ENCODE measurements at regions not wholly inside any gene's neighbourhood (a gene's known extent, or its start where the extent isn't known, plus 50 kb on each side); places are given as distances from the start of the nearest gene placed in this dataset.

DNA sequence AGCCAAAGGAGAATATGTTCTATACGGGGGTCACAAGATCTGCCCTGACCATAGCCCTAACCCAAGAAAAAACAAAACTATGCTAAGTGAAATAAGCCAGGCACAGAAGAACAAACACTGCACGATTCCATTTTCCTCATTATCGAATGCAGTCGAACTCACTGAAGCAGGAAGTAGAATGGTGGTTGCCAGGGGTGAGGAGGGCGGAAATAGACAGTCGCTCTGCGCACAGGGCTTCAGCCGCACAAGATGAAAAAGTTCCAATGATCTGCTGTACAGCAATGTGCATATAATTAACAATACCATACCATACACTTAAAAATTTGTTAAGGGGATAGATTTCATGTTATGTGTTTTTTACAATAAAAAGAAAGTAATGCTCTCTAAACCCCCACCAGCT, 257.7 kb downstream of the TXNL1 start:
- H3K36me3 Mint-ChIP-seq (ENCODE audit: insufficient read depth): no peaks in the 10 kb centered on the region
- H3K4me3 Mint-ChIP-seq: no peak overlapping the region

GRCh38 chr18:56379256-56379655, 259.1 kb downstream of the TXNL1 start:
- DNase-seq (no peak), ATAC-seq (replicated peaks) (no peak)
- no peaks in the 10 kb centered on the region for H3K36me3 Mint-ChIP-seq (ENCODE audit: insufficient read depth)
- no peaks in the 10 kb centered on the region for H3K9me3 Mint-ChIP-seq
- no peak overlapping the region for H3K27ac Mint-ChIP-seq
- H3K4me1 Mint-ChIP-seq (ENCODE audit: low read depth in 2 of 2): no peaks in the 10 kb centered on the region
- no peaks in the 10 kb centered on the region for H3K27me3 Mint-ChIP-seq
- no peak overlapping the region for H3K4me3 Mint-ChIP-seq

More for the DNA sequence above, 257.7 kb downstream of the TXNL1 start:
- Mint-ChIP-seq H3K27ac (no peak overlapping the region), H3K9me3 (no peaks in the 10 kb centered on the region), H3K27me3 (no peaks in the 10 kb centered on the region), H3K4me1 (ENCODE audit: low read depth in 2 of 2) (no peaks in the 10 kb centered on the region)
- DNase-seq (no peak), ATAC-seq (replicated peaks) (no peak)

DNA sequence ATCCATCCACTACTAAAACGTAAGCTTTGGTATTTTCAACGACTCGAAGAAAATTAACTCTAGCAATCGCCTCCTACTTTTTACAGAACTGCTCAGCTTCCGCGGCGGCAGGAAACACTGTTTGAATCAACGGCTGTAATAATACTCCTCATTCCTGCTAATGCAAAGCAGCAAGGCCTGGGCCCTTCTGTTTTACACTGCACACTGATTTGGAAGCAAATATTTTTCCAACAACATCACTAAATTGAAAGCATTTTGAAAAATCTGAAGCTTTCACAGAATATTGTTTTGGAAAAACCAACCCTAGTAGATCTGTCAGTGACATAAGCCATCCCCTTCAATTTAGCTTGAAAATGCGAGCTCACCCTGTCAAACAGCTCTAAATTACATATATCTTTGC, 261.2 kb downstream of the TXNL1 start:
- H3K4me3 Mint-ChIP-seq: no peak overlapping the region

GRCh38 chr18:56374007-56374655, 264.3 kb downstream of the TXNL1 start:
- ATAC-seq (replicated peaks): no peak
- no peak for DNase-seq
- Mint-ChIP-seq H3K36me3 (ENCODE audit: insufficient read depth) (no peaks in the 10 kb centered on the region), H3K27me3 (no peaks in the 10 kb centered on the region), H3K9me3 (no peaks in the 10 kb centered on the region), H3K27ac (no peak overlapping the region), H3K4me1 (ENCODE audit: low read depth in 2 of 2) (no peaks in the 10 kb centered on the region), H3K4me3 (no peak overlapping the region)

More for the DNA sequence above, 261.2 kb downstream of the TXNL1 start:
- no peaks in the 10 kb centered on the region for H3K36me3 Mint-ChIP-seq (ENCODE audit: insufficient read depth)
- H3K27ac Mint-ChIP-seq: no peak overlapping the region
- DNase-seq (no peak), ATAC-seq (replicated peaks) (no peak)
- no peaks in the 10 kb centered on the region for H3K4me1 Mint-ChIP-seq (ENCODE audit: low read depth in 2 of 2)
- H3K9me3 Mint-ChIP-seq: no peaks in the 10 kb centered on the region
- no peaks in the 10 kb centered on the region for H3K27me3 Mint-ChIP-seq

DNA sequence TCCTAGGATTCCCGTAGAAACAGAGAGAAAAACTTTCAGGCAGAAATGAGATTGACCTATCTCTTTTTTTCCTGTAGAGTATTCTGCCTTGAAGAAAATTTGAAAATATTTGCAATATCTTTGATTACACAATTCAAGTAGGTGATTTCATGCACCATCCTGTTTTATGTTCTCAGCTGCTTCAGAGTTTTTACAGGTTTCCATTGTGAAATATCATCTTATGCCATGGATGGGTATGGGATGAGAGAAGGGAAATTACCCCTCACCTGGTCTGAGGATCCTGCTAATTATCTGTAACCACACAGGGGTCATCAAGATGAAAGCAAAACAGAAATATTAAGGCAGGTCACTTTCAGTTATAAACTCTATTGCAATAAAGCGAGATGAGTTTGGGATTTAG, 264.8 kb downstream of the TXNL1 start:
- no peaks in the 10 kb centered on the region for H3K27me3 Mint-ChIP-seq
- no peak overlapping the region for H3K27ac Mint-ChIP-seq
- no peak overlapping the region for H3K4me3 Mint-ChIP-seq
- no peaks in the 10 kb centered on the region for H3K36me3 Mint-ChIP-seq (ENCODE audit: insufficient read depth)
- ATAC-seq (replicated peaks) (no peak), DNase-seq (no peak)
- no peaks in the 10 kb centered on the region for H3K9me3 Mint-ChIP-seq
- H3K4me1 Mint-ChIP-seq (ENCODE audit: low read depth in 2 of 2): no peaks in the 10 kb centered on the region

- H3K27me3 Mint-ChIP-seq: no peaks in the 10 kb centered on the region
- H3K27ac Mint-ChIP-seq: no peak overlapping the region
- peaks cover 0 to 3% of the 10 kb centered on the region in 2 donors for H3K9me3 Mint-ChIP-seq
- no peak for DNase-seq
- no peak for ATAC-seq (replicated peaks)
- no peaks in the 10 kb centered on the region for H3K36me3 Mint-ChIP-seq (ENCODE audit: insufficient read depth)
- H3K4me1 Mint-ChIP-seq (ENCODE audit: low read depth in 2 of 2): no peaks in the 10 kb centered on the region
- H3K4me3 Mint-ChIP-seq: no peak overlapping the region
Observed at GRCh38 chr18:56368066-56368465, 270.3 kb downstream of the TXNL1 start.

DNA sequence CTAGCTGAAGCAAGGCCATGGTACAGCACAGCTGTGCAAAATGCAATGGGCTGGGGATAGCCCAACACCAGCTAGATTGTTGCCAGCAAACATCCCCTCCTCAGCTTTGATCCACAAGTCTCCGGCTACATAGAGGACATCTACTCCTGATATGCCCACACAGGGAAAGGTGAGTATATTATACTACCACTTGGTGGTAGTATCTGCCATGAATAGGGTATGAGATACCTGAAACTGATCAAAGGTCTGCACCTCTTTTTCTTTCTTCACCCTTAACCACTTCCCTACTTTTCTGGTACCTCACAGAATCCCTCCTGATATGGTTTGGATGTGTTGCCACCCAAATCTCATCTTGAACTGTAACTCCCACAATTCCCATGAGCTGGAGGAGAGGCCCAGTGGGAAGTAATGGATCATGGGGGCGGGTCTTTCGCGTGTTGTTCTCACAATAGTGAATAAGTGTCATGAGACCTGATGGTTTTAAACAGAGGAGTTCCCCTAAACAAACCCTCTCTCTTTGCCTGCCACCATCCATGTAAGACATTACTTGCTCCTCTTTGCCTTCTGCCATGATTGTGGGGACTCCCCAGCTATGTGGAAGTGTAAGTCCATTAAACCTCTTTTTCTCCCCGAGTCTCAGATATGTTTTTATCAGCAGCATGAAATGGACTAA, 279.6 kb downstream of the TXNL1 start:
- Mint-ChIP-seq H3K27me3 (no peaks in the 10 kb centered on the region), H3K4me1 (ENCODE audit: low read depth in 2 of 2) (no peaks in the 10 kb centered on the region), H3K4me3 (no peak overlapping the region), H3K27ac (no peak overlapping the region), H3K36me3 (ENCODE audit: insufficient read depth) (no peaks in the 10 kb centered on the region), H3K9me3 (peaks cover 12 to 28% of the 10 kb centered on the region in 2 donors)
- ATAC-seq (replicated peaks) (no peak), DNase-seq (no peak)

GRCh38 chr18:56353663-56354260, 284.6 kb downstream of the TXNL1 start:
- peaks cover 14% of the 10 kb centered on the region in 2 donors for H3K9me3 Mint-ChIP-seq
- no peaks in the 10 kb centered on the region for H3K36me3 Mint-ChIP-seq (ENCODE audit: insufficient read depth)
- no peak for DNase-seq
- H3K27me3 Mint-ChIP-seq: no peaks in the 10 kb centered on the region
- no peak for ATAC-seq (replicated peaks)
- no peak overlapping the region for H3K27ac Mint-ChIP-seq
- H3K4me1 Mint-ChIP-seq (ENCODE audit: low read depth in 2 of 2): no peaks in the 10 kb centered on the region
- H3K4me3 Mint-ChIP-seq: no peak overlapping the region

DNA sequence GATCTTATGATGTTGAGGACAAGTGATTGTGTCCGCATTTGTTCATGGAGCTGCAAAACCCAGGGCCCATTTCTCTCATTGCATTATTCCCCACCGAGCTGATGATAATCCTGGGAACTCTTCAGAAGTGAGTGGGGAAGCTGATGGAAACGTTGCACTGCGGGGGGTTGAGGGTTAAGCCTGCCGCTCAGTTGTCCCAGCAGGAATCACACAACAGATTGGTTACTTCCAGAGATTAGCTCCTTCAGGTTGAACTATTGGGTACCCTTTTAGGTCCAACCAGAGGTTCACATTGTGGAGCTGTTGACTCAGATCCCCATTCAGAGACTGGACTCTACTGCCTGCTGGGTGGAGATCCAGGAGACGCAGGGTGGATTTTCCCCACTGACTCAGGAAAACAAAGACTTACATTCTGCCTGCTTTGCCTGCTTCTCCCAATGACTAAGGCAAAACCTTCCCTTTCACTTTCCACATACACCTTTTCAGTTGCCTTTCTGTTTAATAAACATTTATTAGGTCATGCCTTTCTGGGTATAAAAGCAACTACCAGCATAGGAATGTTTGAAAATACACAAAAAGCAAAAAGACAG, 286.4 kb downstream of the TXNL1 start:
- ATAC-seq (replicated peaks) (no peak), DNase-seq (no peak)
- no peaks in the 10 kb centered on the region for H3K27me3 Mint-ChIP-seq
- no peak overlapping the region for H3K4me3 Mint-ChIP-seq
- H3K27ac Mint-ChIP-seq: no peak overlapping the region
- peaks cover 12% of the 10 kb centered on the region in 2 donors for H3K9me3 Mint-ChIP-seq
- no peaks in the 10 kb centered on the region for H3K36me3 Mint-ChIP-seq (ENCODE audit: insufficient read depth)
- no peaks in the 10 kb centered on the region for H3K4me1 Mint-ChIP-seq (ENCODE audit: low read depth in 2 of 2)

DNA sequence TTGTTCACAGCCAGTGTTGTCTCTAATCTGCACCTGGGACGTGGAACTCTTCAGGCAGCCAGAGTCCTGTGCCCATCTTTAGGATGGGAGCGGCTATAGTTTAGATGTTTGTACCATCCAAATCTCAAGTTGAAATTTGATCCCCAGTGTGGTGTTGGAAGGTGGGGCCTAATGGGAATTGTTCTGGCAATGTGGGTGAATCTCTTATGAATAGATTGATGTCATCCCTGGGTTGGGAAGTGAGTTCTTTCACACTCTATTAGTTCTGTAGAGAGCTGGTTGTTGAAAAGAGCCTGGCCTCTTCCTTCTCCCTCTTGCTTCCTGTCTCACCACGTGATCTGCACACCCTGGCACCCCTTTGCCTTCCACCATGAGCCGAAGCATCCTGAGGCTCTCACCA, 300.9 kb downstream of the TXNL1 start:
- H3K4me1 Mint-ChIP-seq (ENCODE audit: low read depth in 2 of 2): no peaks in the 10 kb centered on the region
- no peak for ATAC-seq (replicated peaks)
- no peak overlapping the region for H3K27ac Mint-ChIP-seq
- no peak for DNase-seq
- H3K27me3 Mint-ChIP-seq: no peaks in the 10 kb centered on the region
- no peak overlapping the region for H3K4me3 Mint-ChIP-seq
- H3K36me3 Mint-ChIP-seq (ENCODE audit: insufficient read depth): no peaks in the 10 kb centered on the region
- H3K9me3 Mint-ChIP-seq: peaks cover 6 to 10% of the 10 kb centered on the region in 2 donors

GRCh38 chr18:56333839-56334238, 304.6 kb downstream of the TXNL1 start:
- Mint-ChIP-seq H3K27ac (no peak overlapping the region), H3K36me3 (ENCODE audit: insufficient read depth) (no peaks in the 10 kb centered on the region), H3K27me3 (no peaks in the 10 kb centered on the region), H3K9me3 (peaks cover 3 to 8% of the 10 kb centered on the region in 2 donors), H3K4me1 (ENCODE audit: low read depth in 2 of 2) (no peaks in the 10 kb centered on the region), H3K4me3 (no peak overlapping the region)
- no peak for ATAC-seq (replicated peaks)
- DNase-seq: no peak

DNA sequence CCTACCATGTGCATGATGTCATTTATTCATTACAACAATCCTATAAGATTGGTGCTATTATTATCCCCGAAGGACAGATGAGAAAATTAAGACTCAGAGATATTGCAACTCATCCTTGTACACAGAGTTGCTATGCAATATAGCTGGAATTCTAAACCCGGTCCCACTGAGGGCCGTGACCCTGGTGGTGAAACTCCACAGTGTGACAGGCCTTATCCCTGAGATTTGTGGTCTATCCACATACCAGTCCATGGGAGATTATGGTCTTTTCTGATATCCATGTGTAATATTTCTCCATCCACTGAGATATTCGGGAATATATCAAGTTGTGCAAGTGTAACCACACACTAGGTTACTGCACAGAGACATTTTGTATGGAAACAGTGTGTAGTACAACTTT, 305.2 kb downstream of the TXNL1 start:
- H3K9me3 Mint-ChIP-seq: peaks cover 0 to 12% of the 10 kb centered on the region in 2 donors
- H3K4me3 Mint-ChIP-seq: no peak overlapping the region
- H3K27me3 Mint-ChIP-seq: no peaks in the 10 kb centered on the region
- no peak overlapping the region for H3K27ac Mint-ChIP-seq
- ATAC-seq (replicated peaks): no peak
- no peaks in the 10 kb centered on the region for H3K4me1 Mint-ChIP-seq (ENCODE audit: low read depth in 2 of 2)
- DNase-seq: no peak
- no peaks in the 10 kb centered on the region for H3K36me3 Mint-ChIP-seq (ENCODE audit: insufficient read depth)

- H3K4me3 Mint-ChIP-seq: no peak overlapping the region
- H3K27me3 Mint-ChIP-seq: no peaks in the 10 kb centered on the region
- no peak overlapping the region for H3K27ac Mint-ChIP-seq
- ATAC-seq (replicated peaks): no peak
- no peaks in the 10 kb centered on the region for H3K36me3 Mint-ChIP-seq (ENCODE audit: insufficient read depth)
- H3K4me1 Mint-ChIP-seq (ENCODE audit: low read depth in 2 of 2): no peaks in the 10 kb centered on the region
- peaks cover 0 to 12% of the 10 kb centered on the region in 2 donors for H3K9me3 Mint-ChIP-seq
- DNase-seq: no peak
Observed at GRCh38 chr18:56332371-56332770, 306.0 kb downstream of the TXNL1 start.
